ENCODE measurements at regions not wholly inside any gene's neighbourhood (a gene's known extent, or its start where the extent isn't known, plus 50 kb on each side); places are given as distances from the start of the nearest gene placed in this dataset.

GRCh38 chr2:193824474-193824873 lies 1629.7 kb upstream of the TMEFF2 start:
- DNase-seq (ENCODE audit: low spot score in 2 of 2): no peak
- Histone ChIP-seq H3K4me1 (no peaks in the 10 kb centered on the region), H3K27me3 (no peaks in the 10 kb centered on the region), H3K9me3 (peaks cover 0 to 6% of the 10 kb centered on the region in 2 donors), H3K27ac (no peak overlapping the region), H3K36me3 (no peaks in the 10 kb centered on the region), H3K4me3 (no peak overlapping the region)
- no peak for TF ChIP-seq POLR2A (IDR thresholded peaks at IDR 0.05)
- TF ChIP-seq POLR2AphosphoS5 (IDR thresholded peaks at IDR 0.05): no peak
- intact Hi-C loops (cut with DNase I; ENCODE audit: low total_unique reads): no loop called here

GRCh38 chr2:193818801-193819499 lies 1624.2 kb upstream of the TMEFF2 start:
- intact Hi-C loops (cut with DNase I; ENCODE audit: low total_unique reads): no loop called here
- Histone ChIP-seq H3K4me1 (no peaks in the 10 kb centered on the region), H3K36me3 (no peaks in the 10 kb centered on the region), H3K27me3 (no peaks in the 10 kb centered on the region), H3K9me3 (peaks cover 0 to 14% of the 10 kb centered on the region in 2 donors), H3K27ac (no peak overlapping the region), H3K4me3 (no peak overlapping the region)
- TF ChIP-seq POLR2AphosphoS5 (IDR thresholded peaks at IDR 0.05) (no peak), CTCF (IDR thresholded peaks at IDR 0.05) (no peak), POLR2A (IDR thresholded peaks at IDR 0.05) (no peak)
- DNase-seq (ENCODE audit: low spot score in 2 of 2): no peak

DNA sequence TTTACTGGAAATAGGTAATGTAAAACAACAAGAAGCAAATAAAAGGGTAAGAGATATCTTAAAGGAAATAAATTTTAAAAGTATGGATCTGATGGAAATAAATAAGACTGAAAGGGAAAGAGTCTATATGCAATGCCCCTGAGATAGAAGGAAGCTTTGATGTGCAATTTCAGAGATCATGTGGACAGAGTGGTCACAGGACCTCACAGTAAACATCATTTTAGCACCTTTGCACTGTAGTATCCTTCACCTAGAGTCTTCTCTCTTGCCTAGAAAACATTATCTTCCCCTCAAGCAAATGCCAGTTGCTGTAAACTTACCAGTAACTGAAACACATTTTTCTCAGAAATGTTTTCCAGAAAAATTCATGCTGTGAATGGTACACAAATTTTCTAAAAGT lies 1621.3 kb upstream of the TMEFF2 start:
- H3K27me3 ChIP-seq: no peaks in the 10 kb centered on the region
- no peaks in the 10 kb centered on the region for H3K4me1 ChIP-seq
- peaks cover 0 to 14% of the 10 kb centered on the region in 2 donors for H3K9me3 ChIP-seq
- no peaks in the 10 kb centered on the region for H3K36me3 ChIP-seq
- DNase-seq (ENCODE audit: low spot score in 2 of 2): no peak
- no peak overlapping the region for H3K27ac ChIP-seq
- intact Hi-C loops (cut with DNase I; ENCODE audit: low total_unique reads): no loop called here
- TF ChIP-seq POLR2A (IDR thresholded peaks at IDR 0.05): no peak
- TF ChIP-seq CTCF (IDR thresholded peaks at IDR 0.05): no peak
- TF ChIP-seq POLR2AphosphoS5 (IDR thresholded peaks at IDR 0.05): no peak
- no peak overlapping the region for H3K4me3 ChIP-seq

DNA sequence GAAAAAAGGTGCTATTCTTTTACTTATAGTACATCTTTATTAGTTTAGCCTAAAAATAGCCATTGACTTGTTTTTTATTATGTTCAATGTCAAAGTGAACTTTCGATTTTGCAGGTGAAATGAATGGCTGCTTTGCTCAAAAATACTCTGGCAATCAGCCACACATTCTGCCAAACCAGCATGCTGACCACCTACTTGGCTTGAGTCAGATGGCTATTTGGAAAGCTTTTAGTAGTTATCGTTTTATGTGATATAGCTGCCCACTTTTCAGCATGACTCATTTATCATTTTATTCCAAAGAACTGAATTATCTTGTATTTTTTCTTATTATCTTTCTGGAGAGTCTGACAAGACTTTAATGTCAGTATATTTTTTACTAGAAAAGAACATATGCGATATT lies 1615.8 kb upstream of the TMEFF2 start:
- Histone ChIP-seq H3K36me3 (no peaks in the 10 kb centered on the region), H3K4me1 (no peaks in the 10 kb centered on the region), H3K4me3 (no peak overlapping the region), H3K9me3 (no peaks in the 10 kb centered on the region), H3K27me3 (no peaks in the 10 kb centered on the region), H3K27ac (no peak overlapping the region)
- intact Hi-C loops (cut with DNase I; ENCODE audit: low total_unique reads): no loop called here
- no peak for DNase-seq (ENCODE audit: low spot score in 2 of 2)
- no peak for TF ChIP-seq POLR2AphosphoS5 (IDR thresholded peaks at IDR 0.05)
- TF ChIP-seq CTCF (IDR thresholded peaks at IDR 0.05): no peak
- no peak for TF ChIP-seq POLR2A (IDR thresholded peaks at IDR 0.05)

DNA sequence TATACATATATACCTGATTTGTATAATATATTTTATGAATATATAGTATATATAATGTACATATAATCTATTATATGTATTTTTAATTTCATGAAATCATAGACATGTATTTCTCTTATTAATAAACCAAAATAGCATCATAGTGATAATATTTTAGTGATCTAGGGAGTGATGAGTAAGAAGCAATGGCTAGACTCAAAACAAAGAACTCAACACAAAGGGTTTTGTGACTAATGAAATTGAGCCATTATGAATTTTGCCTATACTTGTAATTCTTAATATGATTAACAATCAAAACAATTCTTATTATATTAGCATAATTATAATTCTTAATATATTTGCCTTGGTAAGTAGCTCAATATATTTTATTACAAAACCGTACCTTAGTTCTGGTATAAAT lies 1614.1 kb upstream of the TMEFF2 start:
- H3K36me3 ChIP-seq: no peaks in the 10 kb centered on the region
- intact Hi-C loops (cut with DNase I; ENCODE audit: low total_unique reads): no loop called here
- no peaks in the 10 kb centered on the region for H3K9me3 ChIP-seq
- no peak overlapping the region for H3K4me3 ChIP-seq
- H3K27me3 ChIP-seq: no peaks in the 10 kb centered on the region
- no peak for TF ChIP-seq CTCF (IDR thresholded peaks at IDR 0.05)
- TF ChIP-seq POLR2AphosphoS5 (IDR thresholded peaks at IDR 0.05): no peak
- no peak for TF ChIP-seq POLR2A (IDR thresholded peaks at IDR 0.05)
- no peak overlapping the region for H3K27ac ChIP-seq
- H3K4me1 ChIP-seq: no peaks in the 10 kb centered on the region
- no peak for DNase-seq (ENCODE audit: low spot score in 2 of 2)

Measured in breast epithelium (tissue), 4 donors.